HCT116 (cell line): ENCODE measurements at regions not wholly inside any gene's neighbourhood (a gene's known extent, or its start where the extent isn't known, plus 50 kb on each side); places are given as distances from the start of the nearest gene placed in this dataset.

Source experiments
- ATAC-seq: fragments of 200-7000 bp; cut with Tn5 transposase; 2 replicates; pipeline ENCODE4 v1.9.1; 2020; ENCODE audit warnings: mild to moderate bottlenecking, moderate library complexity
- BruUV-seq: library from RNA; stranded (reverse); fragments of 400-500 nt; replicated peaks from 2 replicates; lab custom pipeline; 2021; lab: Mats Ljungman, UMichigan
- CTCF ChIA-PET: fragments of 300-600 bp; sonication (Branson Sonifier 250); formaldehyde crosslinking; loops from one replicate; lab custom pipeline; 2021; ENCODE audit warnings: antibody characterized with exemption; lab: Charles Lee
- POLR2A ChIA-PET: fragments of 300-600, 350-600 bp; sonication (Branson Sonifier 250); formaldehyde crosslinking; loops from one replicate; lab custom pipeline; 2021; ENCODE audit warnings: antibody characterized with exemption; lab: Charles Lee
- RAD21 ChIA-PET, 2 experiments: fragments of 300-600 bp; sonication (Branson Sonifier 250); formaldehyde crosslinking; loops; one replicate each; lab custom pipeline; 2023; ENCODE audit warnings: low total read pairs in 2 of 2; ENCODE audit not compliant: uncharacterized antibody in 2 of 2, unreplicated experiment in 2 of 2, low non-redundant PET in 1 of 2; lab: Charles Lee
- DNase-seq: peaks from one replicate; pipeline ENCODE4 v3.0.0-alpha.2; 2010; ENCODE audit warnings: low read depth, low spot score
- H2AFZ ChIP-seq: fragments of 200-600 bp; shearing (Covaris generic), sonication (generic); 2 replicates; pipeline ENCODE4 v1.6.1; 2017; ENCODE audit warnings: low read depth, mixed run types, mixed read lengths, antibody characterized with exemption, low read length; ENCODE audit not compliant: poor library complexity, severe bottlenecking
- H3K27ac ChIP-seq: 2 replicates; pipeline ENCODE4 v1.5.1; 2012; ENCODE audit warnings: low read depth, low read length
- H3K27me3 ChIP-seq: fragments of 200-600 bp; sonication (generic); 2 replicates; pipeline ENCODE4 v1.6.1; 2016; ENCODE audit warnings: mixed run types, low read length, mixed read lengths; ENCODE audit not compliant: insufficient read depth
- H3K36me3 ChIP-seq, 2 experiments: fragments of 200-500 bp in 1 of 2; fragments of 200-600 bp in 1 of 2; sonication (Bioruptor generic) in 1 of 2; sonication (generic) in 1 of 2; 2 replicates each; pipeline versions ENCODE4 v1.5.1 to v1.6.1; 2014 to 2016; ENCODE audit warnings: low read length in 2 of 2, inconsistent platforms in 1 of 2, mixed read lengths in 1 of 2, mixed run types in 1 of 2; ENCODE audit not compliant: insufficient read depth in 2 of 2, control insufficient read depth in 1 of 2
- H3K4me1 ChIP-seq, 2 experiments: fragments of 200-600 bp in 1 of 2; sonication (generic) in 1 of 2; 2 replicates each; pipeline versions ENCODE4 v1.5.1 to v1.6.1; 2012 to 2017; ENCODE audit warnings: low read length in 2 of 2, inconsistent platforms in 1 of 2, mild to moderate bottlenecking in 1 of 2, mixed read lengths in 1 of 2, mixed run types in 1 of 2, moderate library complexity in 1 of 2; ENCODE audit not compliant: insufficient read depth in 2 of 2, control insufficient read depth in 1 of 2
- H3K4me2 ChIP-seq: fragments of 200-600 bp; sonication (generic); 2 replicates; pipeline ENCODE4 v1.6.1; 2017; ENCODE audit warnings: mixed run types, low read length, mixed read lengths
- H3K4me3 ChIP-seq, 2 experiments: fragments of 200-600 bp in 1 of 2; sonication (generic) in 1 of 2; replicated peaks in 1 of 2; 2 replicates each; pipeline ENCODE4 v1.5.1; 2011 to 2016; ENCODE audit warnings: low read length in 2 of 2, control low read depth in 1 of 2, low read depth in 1 of 2, mild to moderate bottlenecking in 1 of 2, mixed read lengths in 1 of 2, mixed run types in 1 of 2
- H3K79me2 ChIP-seq: fragments of 200-600 bp; sonication (generic); 2 replicates; pipeline ENCODE4 v1.6.1; 2017; ENCODE audit warnings: mild to moderate bottlenecking, mixed run types, low read length, moderate library complexity, mixed read lengths; ENCODE audit not compliant: insufficient read depth
- H3K9ac ChIP-seq: fragments of 200-600 bp; sonication (generic); 2 replicates; pipeline ENCODE4 v1.6.1; 2016; ENCODE audit warnings: low read length, mixed read lengths
- H3K9me2 ChIP-seq: fragments of 200-600 bp; sonication (generic), shearing (Covaris generic); 2 replicates; pipeline ENCODE4 v1.6.1; 2017; ENCODE audit warnings: mixed run types, mild to moderate bottlenecking, moderate library complexity; ENCODE audit not compliant: insufficient read depth
- H3K9me3 ChIP-seq, 2 experiments: fragments of 200-500 bp in 1 of 2; fragments of 200-600 bp in 1 of 2; sonication (Bioruptor generic) in 1 of 2; sonication (generic) in 1 of 2; 2 replicates each; pipeline ENCODE4 v1.6.1; 2014 to 2017; ENCODE audit warnings: low read length in 2 of 2, mixed read lengths in 2 of 2, inconsistent platforms in 1 of 2, low read depth in 1 of 2, mild to moderate bottlenecking in 1 of 2, mixed run types in 1 of 2, moderate library complexity in 1 of 2; ENCODE audit not compliant: control insufficient read depth in 1 of 2, insufficient read depth in 1 of 2
- H4K20me1 ChIP-seq: fragments of 200-600 bp; sonication (generic), shearing (Covaris generic); 2 replicates; pipeline ENCODE4 v1.6.1; 2017; ENCODE audit warnings: mixed run types, mild to moderate bottlenecking, moderate library complexity; ENCODE audit not compliant: insufficient read depth
- CEBPB ChIP-seq: IDR thresholded peaks from 2 replicates; pipeline ENCODE4 v1.6.1; 2012; ENCODE audit warnings: low read depth
- EZH2 ChIP-seq: fragments of 200-600 bp; sonication (generic); IDR thresholded peaks from 2 replicates; pipeline ENCODE4 v1.6.1; 2017; ENCODE audit warnings: antibody characterized with exemption, mixed run types
- EZH2phosphoT487 ChIP-seq: fragments of 200-600 bp; IDR thresholded peaks from 2 replicates; pipeline ENCODE4 v1.6.1; 2018; ENCODE audit warnings: antibody characterized with exemption, borderline replicate concordance
- FOSL1 ChIP-seq: IDR thresholded peaks from 2 replicates; pipeline ENCODE4 v1.6.1; 2012; ENCODE audit warnings: low read depth
- JUND ChIP-seq: IDR thresholded peaks from 2 replicates; pipeline ENCODE4 v1.6.1; 2012
- POLR2AphosphoS5 ChIP-seq: IDR thresholded peaks from 2 replicates; pipeline ENCODE4 v1.6.1; 2011; ENCODE audit warnings: mild to moderate bottlenecking, low read depth, low read length, moderate library complexity
- RAD21 ChIP-seq: IDR thresholded peaks from 2 replicates; pipeline ENCODE4 v1.6.1; 2012; ENCODE audit warnings: low read depth, mild to moderate bottlenecking
- SIN3A ChIP-seq: IDR thresholded peaks from 2 replicates; pipeline ENCODE4 v1.6.1; 2012; ENCODE audit warnings: low read depth
- SP1 ChIP-seq: IDR thresholded peaks from 2 replicates; pipeline ENCODE4 v1.6.1; 2012; ENCODE audit warnings: low read depth
- ZNF274 ChIP-seq: fragments of 200-500 bp; sonication (Bioruptor generic); IDR thresholded peaks from 2 replicates; pipeline ENCODE4 v1.6.1; 2014; ENCODE audit warnings: mild to moderate bottlenecking, low read depth, low read length, inconsistent platforms
- intact Hi-C: fragments of 100-400 bp; cut with micrococcal nuclease; formaldehyde crosslinking; loops from 2 replicates; pipeline ENCODE4 v1.10.0; 2022
- TF ChIP-seq, protein P1 (sequence below): IDR thresholded peaks from 2 replicates; pipeline ENCODE4 v1.6.1; 2012; ENCODE audit warnings: low read depth

DNA sequence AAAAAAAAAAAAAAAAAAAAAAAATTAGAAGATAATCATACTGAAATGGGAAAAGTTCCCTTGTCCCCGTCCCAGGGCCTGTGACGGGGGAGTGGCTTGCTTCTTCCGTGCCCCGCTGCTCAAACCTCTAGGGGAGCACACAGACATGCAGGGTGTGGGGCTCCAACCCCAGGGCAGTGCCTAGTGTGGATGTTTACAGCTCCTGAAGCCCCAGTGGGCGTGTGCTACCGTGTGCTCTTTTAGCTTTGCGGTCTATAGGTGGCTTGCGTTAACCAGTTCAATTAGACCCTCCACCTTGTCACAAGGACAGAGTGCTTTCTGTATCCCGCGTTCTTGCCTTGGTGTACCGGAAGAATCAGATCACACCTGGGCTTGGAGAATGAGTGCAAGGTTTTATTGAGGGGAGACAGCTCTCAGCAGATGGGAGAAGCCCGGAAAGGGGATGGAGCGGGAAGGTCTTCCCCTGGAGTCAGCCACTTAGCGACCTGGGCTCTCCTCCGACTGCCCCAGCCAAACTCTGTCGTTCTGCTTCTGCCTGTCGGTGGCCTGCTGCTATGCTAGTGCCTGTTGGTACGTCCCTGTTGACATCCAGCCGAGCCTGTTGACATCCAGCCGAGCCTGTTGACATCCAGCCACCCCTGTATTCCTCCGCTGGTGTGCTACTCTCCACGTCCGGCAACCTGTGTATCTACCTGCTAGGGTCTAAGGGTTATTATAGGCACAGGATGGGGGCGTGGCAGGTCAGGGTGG, 569.8 kb downstream of the VGLL3 start:
- no peak for DNase-seq
- H4K20me1 ChIP-seq, result no peaks in the 10 kb centered on the region
- BruUV-seq, result no TSS peak
- no peaks in the 10 kb centered on the region for H3K27me3 ChIP-seq
- no peaks in the 10 kb centered on the region; a peak in 2 of 4 replicates for H3K9me3 ChIP-seq
- intact Hi-C loops, result no loop called here
- H3K4me3 ChIP-seq, result no peak overlapping the region
- H2AFZ ChIP-seq, result no peak overlapping the region
- H3K9ac ChIP-seq, result no peak overlapping the region
- RAD21 ChIA-PET, result no interaction called here
- POLR2A ChIA-PET, result no interaction called here
- TF ChIP-seq SP1, result no peak
- no peak for TF ChIP-seq POLR2AphosphoS5
- no peak for TF ChIP-seq EZH2phosphoT487
- no peak for TF ChIP-seq CEBPB
- no peak for TF ChIP-seq EZH2
- TF ChIP-seq FOSL1, result no peak
- TF ChIP-seq RAD21, result no peak
- no peak for TF ChIP-seq SIN3A
- TF ChIP-seq, protein P1, sequence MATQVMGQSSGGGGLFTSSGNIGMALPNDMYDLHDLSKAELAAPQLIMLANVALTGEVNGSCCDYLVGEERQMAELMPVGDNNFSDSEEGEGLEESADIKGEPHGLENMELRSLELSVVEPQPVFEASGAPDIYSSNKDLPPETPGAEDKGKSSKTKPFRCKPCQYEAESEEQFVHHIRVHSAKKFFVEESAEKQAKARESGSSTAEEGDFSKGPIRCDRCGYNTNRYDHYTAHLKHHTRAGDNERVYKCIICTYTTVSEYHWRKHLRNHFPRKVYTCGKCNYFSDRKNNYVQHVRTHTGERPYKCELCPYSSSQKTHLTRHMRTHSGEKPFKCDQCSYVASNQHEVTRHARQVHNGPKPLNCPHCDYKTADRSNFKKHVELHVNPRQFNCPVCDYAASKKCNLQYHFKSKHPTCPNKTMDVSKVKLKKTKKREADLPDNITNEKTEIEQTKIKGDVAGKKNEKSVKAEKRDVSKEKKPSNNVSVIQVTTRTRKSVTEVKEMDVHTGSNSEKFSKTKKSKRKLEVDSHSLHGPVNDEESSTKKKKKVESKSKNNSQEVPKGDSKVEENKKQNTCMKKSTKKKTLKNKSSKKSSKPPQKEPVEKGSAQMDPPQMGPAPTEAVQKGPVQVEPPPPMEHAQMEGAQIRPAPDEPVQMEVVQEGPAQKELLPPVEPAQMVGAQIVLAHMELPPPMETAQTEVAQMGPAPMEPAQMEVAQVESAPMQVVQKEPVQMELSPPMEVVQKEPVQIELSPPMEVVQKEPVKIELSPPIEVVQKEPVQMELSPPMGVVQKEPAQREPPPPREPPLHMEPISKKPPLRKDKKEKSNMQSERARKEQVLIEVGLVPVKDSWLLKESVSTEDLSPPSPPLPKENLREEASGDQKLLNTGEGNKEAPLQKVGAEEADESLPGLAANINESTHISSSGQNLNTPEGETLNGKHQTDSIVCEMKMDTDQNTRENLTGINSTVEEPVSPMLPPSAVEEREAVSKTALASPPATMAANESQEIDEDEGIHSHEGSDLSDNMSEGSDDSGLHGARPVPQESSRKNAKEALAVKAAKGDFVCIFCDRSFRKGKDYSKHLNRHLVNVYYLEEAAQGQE, result no peak
- TF ChIP-seq JUND, result no peak
- no peak for TF ChIP-seq ZNF274
- no peak overlapping the region for H3K4me2 ChIP-seq
- no peaks in the 10 kb centered on the region for H3K79me2 ChIP-seq
- no peaks in the 10 kb centered on the region for H3K4me1 ChIP-seq
- H3K36me3 ChIP-seq, result no peaks in the 10 kb centered on the region
- CTCF ChIA-PET, result no interaction called here
- no peak overlapping the region for H3K27ac ChIP-seq
- no peaks in the 10 kb centered on the region for H3K9me2 ChIP-seq
- no peak for ATAC-seq
